Stimulated activated CD8-positive, alpha-beta memory T cell treated with anti-CD3 and anti-CD28 coated beads, Interleukin-12 subunit alpha, Interleukin-12 subunit beta, amount 100 ng/mL, for 24 hours (primary cell): ENCODE measurements at regions not wholly inside any gene's neighbourhood (a gene's known extent, or its start where the extent isn't known, plus 50 kb on each side); places are given as distances from the start of the nearest gene placed in this dataset.

ENCODE experiments used
- DNase-seq: peaks from one replicate; pipeline ENCODE4 v3.0.0-alpha.2; 2020; ENCODE audit errors: extremely low read depth

DNA sequence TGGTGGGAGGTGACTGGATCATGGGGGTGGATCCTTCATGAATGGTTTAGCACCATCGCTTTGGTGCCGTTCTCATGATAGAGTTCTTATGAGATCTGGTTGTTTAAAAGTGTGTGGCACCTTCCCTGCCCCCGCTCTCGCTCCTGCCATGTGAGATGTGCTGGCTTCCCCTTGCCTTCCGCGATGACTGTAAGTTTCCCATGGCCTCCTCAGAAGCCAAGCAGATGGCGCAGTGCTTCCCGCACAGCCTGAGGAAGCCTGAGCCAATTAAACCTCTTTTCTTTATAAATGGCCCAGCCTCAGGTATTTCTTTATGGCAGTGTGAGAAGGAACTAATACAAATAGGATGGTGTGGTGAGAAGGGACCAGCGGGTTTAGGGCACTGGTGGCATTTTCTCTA, 243.3 kb upstream of the CELF2 start:
- no peak for DNase-seq

DNA sequence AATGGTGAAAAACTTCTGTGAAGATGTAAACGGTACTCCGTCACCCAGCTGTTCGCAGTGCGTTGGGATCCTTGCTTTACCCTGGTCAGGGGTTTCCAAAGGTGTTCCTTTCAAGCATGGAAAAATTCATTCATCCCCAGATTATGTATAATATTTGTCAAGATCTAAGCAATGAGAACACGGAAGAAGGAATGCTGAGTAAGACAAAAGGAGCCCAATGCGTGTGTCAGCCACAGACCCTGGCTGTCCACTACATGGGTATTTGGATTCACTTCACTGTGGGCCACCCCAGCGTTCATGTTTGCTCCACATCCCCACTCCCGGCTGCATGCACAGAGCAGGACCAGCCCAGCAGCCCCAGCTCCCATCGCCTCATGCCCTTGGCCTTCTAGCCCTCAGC, 241.3 kb upstream of the CELF2 start:
- DNase-seq = no peak

DNA sequence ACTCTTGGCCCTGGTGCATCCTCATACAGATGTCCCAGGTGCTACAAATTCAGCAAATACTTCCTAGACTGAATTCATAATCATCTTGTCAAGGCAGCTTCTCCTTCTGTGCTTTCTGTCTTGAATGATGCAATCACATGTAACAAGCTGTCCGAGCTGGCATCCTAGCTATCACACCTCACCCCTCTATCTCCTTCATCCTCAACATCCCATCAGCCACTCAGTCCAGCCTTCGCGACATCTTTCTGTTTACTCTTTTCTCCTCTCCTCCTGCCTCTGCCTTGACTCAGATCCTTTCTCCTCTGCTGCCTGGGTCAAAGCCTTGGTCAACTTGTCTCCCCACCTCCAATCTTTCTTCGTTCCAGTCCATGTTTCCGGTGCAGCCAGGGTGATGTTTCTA, 240.4 kb upstream of the CELF2 start:
- DNase-seq = no peak

DNA sequence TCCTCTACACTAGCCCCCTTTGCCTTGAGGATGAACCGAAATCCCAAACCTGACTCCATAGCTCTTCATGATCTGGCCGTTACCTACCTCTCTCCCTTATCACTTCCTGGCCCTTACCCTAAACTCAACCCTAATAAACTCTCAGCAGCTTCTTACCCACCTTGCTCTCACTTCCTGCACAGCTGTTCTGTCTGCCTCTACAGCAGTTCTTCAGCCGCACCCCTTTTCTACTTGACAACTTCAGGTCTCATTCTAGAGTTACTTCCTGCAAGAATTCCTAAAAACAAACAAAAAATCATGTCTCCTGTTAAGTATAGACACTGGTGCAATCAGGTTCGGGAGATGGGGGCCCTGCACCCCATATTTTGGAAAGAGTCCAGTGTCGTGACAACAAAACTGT, 239.9 kb upstream of the CELF2 start:
- DNase-seq = no peak

GRCh38 chr10:10778959-10779358, 238.7 kb upstream of the CELF2 start:
- no peak for DNase-seq

DNA sequence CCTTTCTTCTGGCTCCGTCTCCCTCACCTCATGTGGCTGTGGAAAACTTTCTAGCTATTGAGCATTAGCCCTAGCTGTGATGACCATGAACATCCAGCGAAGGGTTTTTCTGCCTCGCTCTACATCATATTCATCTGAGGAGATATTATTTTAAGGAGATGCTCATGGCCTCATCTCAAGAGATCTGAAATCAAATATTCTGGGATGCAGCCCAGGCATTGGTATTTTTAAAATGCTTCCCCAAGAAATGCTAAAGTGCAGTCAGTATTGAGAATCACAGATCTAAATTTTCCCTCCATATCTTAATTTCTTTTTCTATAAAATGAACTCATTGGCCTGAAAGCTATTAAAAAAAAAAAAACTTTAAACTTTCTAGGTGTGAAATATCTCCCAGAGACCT, 238.2 kb upstream of the CELF2 start:
- no peak for DNase-seq

- no peak for DNase-seq
Measured at GRCh38 chr10:10780746-10781145, 236.9 kb upstream of the CELF2 start.

GRCh38 chr10:10782603-10783002, 235.1 kb upstream of the CELF2 start:
- no peak for DNase-seq

- DNase-seq = no peak
Measured at GRCh38 chr10:10785627-10786026, 232.0 kb upstream of the CELF2 start.

DNA sequence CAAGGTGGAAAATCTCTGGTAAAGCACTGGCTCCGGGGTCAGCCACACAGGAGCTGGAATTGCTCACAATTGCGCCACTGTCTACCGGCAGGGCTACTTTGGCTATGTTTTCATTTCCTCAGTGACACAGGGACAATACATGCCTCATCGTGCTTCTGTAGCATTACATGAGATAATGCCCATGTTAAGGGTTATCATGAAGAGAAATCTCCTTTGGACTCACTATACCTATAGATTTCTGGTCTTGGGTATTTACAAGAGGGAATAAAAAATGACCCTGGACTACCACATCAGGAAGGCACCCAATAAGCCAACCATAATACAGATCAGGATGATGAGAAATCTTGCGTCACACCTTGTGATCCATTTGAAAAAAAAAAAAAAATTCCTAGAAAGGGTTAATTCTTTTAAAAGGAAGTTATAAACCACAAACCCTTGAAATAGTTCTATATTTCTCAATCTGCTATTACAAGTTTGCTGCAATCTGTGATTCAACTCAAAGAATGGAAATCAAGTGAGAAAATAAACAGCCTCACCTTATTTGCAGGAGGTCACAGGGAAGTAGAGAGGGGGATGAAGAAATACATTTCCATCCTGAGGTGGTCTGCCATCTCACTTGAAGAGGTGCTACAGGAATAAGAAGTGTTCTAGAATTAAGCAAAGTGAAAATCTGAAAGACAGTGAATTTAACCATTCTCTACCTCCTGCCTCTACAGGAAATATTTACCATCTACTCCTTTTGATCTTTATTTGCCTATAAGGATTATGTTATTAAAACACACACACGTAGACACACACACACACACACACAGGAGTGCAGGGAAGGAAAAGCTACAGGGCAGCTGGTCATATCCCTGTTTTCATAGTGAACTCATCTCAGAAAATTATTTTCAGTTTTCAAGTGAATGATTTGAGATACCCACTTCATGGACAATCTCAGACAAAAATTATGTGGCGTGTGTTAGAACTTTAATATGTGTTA, 231.3 kb upstream of the CELF2 start:
- no peak for DNase-seq

DNA sequence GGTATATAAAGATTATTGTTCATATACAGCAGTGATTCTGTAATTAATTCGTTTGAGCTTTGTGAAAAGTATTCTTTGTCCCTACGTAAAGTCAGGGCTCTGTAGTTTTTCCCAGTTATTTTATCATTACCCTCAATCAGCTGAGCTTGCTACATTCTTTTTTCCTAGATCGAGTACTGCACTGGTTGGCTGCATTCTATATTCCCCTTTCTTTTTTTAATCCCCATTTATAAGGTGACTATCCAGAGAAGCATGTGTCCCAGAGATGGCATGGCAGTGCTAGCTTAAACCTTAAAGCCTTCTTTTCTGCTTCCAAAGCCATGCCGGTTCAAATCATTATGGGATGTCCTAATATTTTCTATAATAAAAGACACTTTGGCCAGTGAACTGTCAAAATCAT, 230.1 kb upstream of the CELF2 start:
- no peak for DNase-seq

DNA sequence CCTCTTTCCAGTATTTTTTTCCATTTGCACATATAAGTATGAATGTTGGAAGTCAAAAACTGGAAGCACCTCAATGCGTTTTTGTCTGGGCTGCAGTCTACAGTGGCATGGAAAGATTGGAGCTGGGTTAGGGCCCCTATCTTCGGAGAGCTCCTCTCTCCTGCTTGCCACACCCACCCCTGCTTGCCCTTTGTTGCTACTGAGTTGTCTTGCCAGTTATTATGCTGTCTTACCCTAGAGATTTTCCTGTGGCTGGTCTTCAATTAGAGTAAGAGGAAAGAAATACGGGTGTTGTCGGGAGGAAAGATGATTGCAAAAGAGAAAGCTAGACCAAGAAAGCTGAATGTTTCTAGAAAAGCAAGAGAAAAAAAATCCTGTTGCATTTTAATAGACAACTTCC, 228.9 kb upstream of the CELF2 start:
- no peak for DNase-seq

GRCh38 chr10:10791869-10792268, 225.8 kb upstream of the CELF2 start:
- no peak for DNase-seq

DNA sequence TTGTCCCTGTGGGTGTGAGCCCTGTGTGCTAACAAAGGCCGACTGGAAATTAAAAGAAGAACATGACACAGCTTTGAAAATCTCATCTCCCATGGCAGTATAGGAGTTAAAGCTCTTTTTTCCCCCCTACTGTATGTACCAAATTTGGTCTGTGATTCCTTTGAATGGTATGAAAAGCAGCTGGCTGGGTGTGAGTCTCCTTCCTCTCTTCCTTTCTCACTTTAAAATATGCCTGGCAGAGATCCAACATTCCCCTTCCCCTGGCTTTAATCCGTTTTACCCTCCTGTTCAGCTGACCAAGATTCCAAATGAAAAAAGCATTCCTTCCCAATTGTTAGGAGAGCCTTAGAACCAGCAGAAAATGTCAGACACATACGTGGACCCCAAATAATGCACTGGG, 225.0 kb upstream of the CELF2 start:
- no peak for DNase-seq

DNA sequence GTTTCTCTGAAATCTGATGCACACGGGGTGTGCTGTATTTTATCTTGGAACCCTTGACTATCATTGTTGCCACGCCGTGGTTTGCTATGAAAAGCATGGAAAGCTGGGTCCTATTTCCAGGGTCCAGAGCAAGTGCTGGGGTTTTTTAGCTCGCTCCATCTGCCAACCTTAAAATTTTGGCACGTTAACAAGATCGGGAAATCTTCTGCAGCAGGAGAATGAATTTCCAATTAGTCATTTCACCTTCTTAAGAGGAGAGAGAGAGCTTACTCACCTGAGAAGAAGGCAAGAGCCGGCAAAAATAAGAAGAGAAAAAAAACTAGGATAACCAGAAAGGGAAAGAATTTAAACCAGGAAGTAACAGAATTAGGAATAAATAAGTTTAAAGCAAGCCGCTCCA, 223.6 kb upstream of the CELF2 start:
- DNase-seq = no peak

GRCh38 chr10:10794791-10795191, 222.9 kb upstream of the CELF2 start:
- DNase-seq = no peak

GRCh38 chr10:10796061-10796773, 221.5 kb upstream of the CELF2 start:
- DNase-seq = no peak

GRCh38 chr10:10796774-10797415, 220.8 kb upstream of the CELF2 start:
- DNase-seq = no peak

GRCh38 chr10:10797513-10797912, 220.2 kb upstream of the CELF2 start:
- no peak for DNase-seq

DNA sequence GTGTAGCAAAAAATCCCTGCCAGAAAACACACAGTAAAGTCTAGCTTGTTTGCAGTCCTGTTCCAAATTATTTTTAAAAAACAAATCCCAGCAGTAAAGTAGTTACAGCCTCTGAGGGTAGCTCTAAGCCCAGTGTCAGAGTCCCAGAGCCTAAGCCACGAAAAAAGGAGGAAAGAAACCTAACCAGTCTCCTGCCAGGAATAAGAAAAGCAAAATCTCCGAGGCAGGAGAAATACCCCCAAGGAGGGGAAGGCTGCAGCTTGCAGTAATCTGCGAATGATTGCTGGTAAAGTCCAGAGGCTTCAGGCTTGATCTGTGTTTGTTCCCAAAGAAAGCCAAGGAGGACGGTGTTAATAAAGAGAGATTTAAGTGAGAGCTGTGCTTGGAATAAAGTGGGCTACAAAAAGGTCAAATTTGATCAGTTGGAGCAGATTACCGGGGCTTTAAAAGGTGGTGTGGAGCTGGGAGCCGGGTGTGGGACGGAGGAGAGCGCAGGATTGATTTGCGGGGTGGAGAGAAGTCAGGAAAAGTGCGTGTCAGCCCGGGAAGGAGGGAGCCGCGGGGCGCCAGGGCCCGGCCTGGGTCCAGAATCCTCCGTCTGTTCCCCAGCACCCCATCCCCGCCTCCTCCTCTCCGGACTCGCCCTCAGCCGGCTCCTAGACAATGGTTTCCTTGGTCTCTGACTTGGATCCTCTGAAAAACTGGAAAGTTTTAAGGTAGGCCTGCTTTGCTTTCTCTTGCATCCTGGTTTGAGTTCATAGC, 219.4 kb upstream of the CELF2 start:
- no peak for DNase-seq

DNA sequence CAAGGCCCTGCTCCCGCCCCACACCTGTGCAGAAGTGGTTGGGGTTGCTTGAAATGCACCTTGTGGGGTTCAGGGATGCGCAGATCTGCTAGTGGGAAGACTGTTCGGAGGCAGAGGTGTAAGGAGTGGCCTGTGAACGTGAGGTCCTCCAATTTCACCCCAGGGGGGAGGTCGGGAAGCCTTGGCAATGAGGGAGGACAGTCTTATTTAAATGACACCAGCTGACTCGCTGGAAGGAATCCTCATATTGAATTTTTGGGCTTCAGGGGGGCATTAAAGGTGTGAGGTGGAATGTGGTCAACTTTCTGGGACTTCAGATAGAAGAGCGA, 218.8 kb upstream of the CELF2 start:
- no peak for DNase-seq

DNA sequence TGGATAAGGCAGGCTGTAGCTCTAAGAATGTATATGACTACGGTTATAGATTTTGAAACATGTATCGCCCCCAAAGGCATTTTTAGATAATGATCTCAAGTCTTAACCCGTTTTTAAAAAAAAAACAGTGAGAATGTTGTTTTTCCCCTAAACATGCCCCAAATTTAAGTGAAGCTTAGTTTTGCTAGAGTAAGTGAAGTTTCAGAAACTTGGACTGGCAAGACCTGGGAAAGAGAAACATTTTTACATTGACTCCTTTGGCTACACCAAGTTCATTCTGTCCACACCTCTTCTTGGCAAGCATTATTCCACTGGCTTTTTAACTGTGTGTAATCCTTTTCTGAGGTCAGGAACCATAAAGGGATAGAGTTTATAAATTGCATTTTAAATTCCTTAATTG, 216.7 kb upstream of the CELF2 start:
- no peak for DNase-seq
